SK-N-SH (cell line): ENCODE measurements at regions not wholly inside any gene's neighbourhood (a gene's known extent, or its start where the extent isn't known, plus 50 kb on each side); places are given as distances from the start of the nearest gene placed in this dataset.

ENCODE experiments used
- CHD2 ChIP-seq: fragments of 150-350 bp; IDR thresholded peaks from 2 replicates; pipeline ENCODE4 v1.6.1; 2018; ENCODE audit warnings: low read length; ENCODE audit not compliant: partially characterized antibody
- GABPA ChIP-seq: IDR thresholded peaks from 2 replicates; pipeline ENCODE4 v1.4.0; 2012; ENCODE audit warnings: low read depth, mild to moderate bottlenecking
- GATA2 ChIP-seq: sonication (generic); formaldehyde crosslinking; IDR thresholded peaks from 2 replicates; pipeline ENCODE4 v1.5.0; 2020; ENCODE audit warnings: mild to moderate bottlenecking, missing genetic modification reagents
- JUND ChIP-seq: IDR thresholded peaks from 2 replicates; pipeline ENCODE4 v1.4.0; 2012
- POLR2AphosphoS5 ChIP-seq: IDR thresholded peaks from 2 replicates; pipeline ENCODE4 v1.6.1; 2012; ENCODE audit warnings: low read depth, low read length
- TAF1 ChIP-seq: IDR thresholded peaks from 2 replicates; pipeline ENCODE4 v1.6.1; 2012; ENCODE audit warnings: low read depth, mild to moderate bottlenecking, low read length, moderate library complexity, borderline replicate concordance
- TCF12 ChIP-seq: IDR thresholded peaks from 2 replicates; pipeline ENCODE4 v1.4.0; 2012
- TEAD4 ChIP-seq: IDR thresholded peaks from 2 replicates; pipeline ENCODE4 v1.4.0; 2012; ENCODE audit warnings: mild to moderate bottlenecking, borderline replicate concordance; ENCODE audit not compliant: insufficient read depth
- TF ChIP-seq, protein P1 (sequence below): fragments of 200-600 bp; sonication (generic); IDR thresholded peaks from 2 replicates; pipeline ENCODE4 v1.6.1; 2017; ENCODE audit warnings: antibody characterized with exemption, mild to moderate bottlenecking, moderate library complexity
- TF ChIP-seq, protein P2 (sequence below): IDR thresholded peaks from 2 replicates; pipeline ENCODE4 v1.4.0; 2012; ENCODE audit warnings: low read depth, borderline replicate concordance

DNA sequence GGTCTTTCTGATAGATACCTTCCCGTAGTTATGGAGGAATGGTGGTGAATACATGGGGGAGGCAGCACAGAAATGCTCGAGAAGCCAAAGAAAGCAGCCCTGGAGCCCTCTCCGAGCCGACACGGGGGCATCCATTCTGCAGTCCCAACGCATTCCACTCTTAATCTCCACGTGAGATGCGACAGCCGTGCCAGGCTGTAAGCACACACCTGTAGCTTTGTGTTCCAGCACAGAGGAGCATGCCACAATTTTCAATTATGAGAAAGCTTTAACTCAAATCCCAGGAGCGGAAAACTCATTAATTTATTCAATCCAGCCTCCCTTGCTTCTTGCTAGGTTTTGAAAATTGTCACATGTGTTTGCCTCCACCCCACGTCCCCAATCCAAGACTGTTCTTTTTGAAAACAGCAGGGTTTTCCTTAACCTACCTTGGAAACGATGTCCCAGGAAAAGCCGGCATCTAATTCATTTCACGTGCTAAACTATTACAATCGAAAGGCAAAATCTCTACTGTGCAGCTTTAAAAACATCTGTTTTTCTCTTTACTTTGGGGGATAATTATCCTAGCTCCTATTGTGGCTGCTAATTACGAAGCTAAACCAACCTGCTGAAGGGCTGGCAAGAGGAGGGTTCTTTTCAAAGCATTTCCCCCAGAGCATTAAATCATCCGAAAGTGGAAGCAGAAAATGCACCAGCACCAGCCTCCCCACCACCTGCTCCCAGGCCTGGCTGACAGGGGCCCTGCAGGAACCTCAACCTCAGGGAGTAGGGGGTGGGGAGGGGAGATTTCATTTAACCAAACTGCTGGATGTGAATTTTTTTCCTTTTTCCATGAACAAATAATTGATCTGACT, 56.0 kb upstream of the CHST15 start:
- TF ChIP-seq, protein P1, sequence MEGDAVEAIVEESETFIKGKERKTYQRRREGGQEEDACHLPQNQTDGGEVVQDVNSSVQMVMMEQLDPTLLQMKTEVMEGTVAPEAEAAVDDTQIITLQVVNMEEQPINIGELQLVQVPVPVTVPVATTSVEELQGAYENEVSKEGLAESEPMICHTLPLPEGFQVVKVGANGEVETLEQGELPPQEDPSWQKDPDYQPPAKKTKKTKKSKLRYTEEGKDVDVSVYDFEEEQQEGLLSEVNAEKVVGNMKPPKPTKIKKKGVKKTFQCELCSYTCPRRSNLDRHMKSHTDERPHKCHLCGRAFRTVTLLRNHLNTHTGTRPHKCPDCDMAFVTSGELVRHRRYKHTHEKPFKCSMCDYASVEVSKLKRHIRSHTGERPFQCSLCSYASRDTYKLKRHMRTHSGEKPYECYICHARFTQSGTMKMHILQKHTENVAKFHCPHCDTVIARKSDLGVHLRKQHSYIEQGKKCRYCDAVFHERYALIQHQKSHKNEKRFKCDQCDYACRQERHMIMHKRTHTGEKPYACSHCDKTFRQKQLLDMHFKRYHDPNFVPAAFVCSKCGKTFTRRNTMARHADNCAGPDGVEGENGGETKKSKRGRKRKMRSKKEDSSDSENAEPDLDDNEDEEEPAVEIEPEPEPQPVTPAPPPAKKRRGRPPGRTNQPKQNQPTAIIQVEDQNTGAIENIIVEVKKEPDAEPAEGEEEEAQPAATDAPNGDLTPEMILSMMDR: no peak
- TF ChIP-seq POLR2AphosphoS5 (no peak), TAF1 (no peak), TCF12 (no peak), TEAD4 (no peak), GATA2 (CRISPR knock-in tag) (no peak), CHD2 (no peak), GABPA (no peak), JUND (no peak)
- TF ChIP-seq, protein P2, sequence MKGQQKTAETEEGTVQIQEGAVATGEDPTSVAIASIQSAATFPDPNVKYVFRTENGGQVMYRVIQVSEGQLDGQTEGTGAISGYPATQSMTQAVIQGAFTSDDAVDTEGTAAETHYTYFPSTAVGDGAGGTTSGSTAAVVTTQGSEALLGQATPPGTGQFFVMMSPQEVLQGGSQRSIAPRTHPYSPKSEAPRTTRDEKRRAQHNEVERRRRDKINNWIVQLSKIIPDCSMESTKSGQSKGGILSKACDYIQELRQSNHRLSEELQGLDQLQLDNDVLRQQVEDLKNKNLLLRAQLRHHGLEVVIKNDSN: no peak
